ENCODE measurements at regions not wholly inside any gene's neighbourhood (a gene's known extent, or its start where the extent isn't known, plus 50 kb on each side); places are given as distances from the start of the nearest gene placed in this dataset.

DNA sequence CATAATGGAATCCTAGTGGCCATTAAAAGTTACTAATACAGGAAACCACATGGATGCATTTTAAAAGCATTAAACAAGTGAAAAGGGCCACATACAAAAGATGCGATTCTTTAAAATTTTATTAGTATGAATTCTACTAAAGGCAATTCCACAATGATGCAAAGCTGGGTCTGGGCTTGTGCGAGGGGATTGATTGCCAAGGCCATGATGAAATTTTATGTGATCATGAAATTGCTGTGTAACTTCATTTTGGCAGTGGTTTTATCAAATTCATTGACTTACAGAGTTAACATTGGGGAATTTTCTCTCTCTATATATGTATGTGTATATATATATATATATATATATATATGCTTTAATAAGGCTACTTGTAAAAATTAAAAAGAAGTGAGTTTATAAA lies 1142.5 kb upstream of the IGFBP7 start:
- no peak overlapping the region for H3K27ac ChIP-seq (ENCODE audit: low read depth, low read length, poor library complexity, severe bottlenecking)

DNA sequence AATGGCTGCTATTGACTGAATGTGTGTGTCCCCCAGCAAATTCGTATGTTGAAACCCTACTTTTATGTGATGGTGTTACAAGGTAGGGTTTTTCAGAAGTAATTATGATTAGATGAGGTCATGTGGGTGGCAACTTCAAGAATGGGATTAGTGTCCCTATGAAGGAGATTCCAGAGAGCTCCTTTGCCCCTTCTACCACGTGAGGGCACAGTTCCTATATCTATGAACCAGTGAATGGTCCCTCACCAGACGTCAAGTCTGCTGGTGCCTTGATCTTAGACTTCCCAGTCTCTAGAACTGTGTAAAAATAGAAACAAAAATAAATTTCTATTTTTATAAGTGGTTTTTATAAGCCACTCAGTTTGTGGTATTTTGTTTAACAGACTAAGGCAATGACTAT lies 1137.6 kb upstream of the IGFBP7 start:
- Histone ChIP-seq H3K9me2 (ENCODE audit: low read depth, low read length) (no peaks in the 10 kb centered on the region), H3K79me2 (ENCODE audit: insufficient read depth, low read length) (no peaks in the 10 kb centered on the region), H3K27ac (ENCODE audit: low read depth, low read length, poor library complexity, severe bottlenecking) (no peak overlapping the region), H3K9me3 (ENCODE audit: low read length) (no peaks in the 10 kb centered on the region), H2AFZ (ENCODE audit: low read length) (no peak overlapping the region), H3K4me3 (ENCODE audit: low read depth, low read length, poor library complexity, severe bottlenecking) (no peak overlapping the region), H3K4me1 (ENCODE audit: insufficient read depth, low read length, severe bottlenecking) (no peaks in the 10 kb centered on the region), H4K20me1 (ENCODE audit: insufficient read depth, low read length) (no peaks in the 10 kb centered on the region), H3K4me2 (ENCODE audit: low read length) (no peak overlapping the region), H3K27me3 (ENCODE audit: insufficient read depth, low read length) (no peaks in the 10 kb centered on the region), H3F3A (ENCODE audit: insufficient read depth, low read length) (no peaks in the 10 kb centered on the region), H3K9ac (ENCODE audit: low read length) (no peak overlapping the region), H3K36me3 (ENCODE audit: insufficient read depth, low read length) (no peaks in the 10 kb centered on the region)
- TF ChIP-seq, protein P1, sequence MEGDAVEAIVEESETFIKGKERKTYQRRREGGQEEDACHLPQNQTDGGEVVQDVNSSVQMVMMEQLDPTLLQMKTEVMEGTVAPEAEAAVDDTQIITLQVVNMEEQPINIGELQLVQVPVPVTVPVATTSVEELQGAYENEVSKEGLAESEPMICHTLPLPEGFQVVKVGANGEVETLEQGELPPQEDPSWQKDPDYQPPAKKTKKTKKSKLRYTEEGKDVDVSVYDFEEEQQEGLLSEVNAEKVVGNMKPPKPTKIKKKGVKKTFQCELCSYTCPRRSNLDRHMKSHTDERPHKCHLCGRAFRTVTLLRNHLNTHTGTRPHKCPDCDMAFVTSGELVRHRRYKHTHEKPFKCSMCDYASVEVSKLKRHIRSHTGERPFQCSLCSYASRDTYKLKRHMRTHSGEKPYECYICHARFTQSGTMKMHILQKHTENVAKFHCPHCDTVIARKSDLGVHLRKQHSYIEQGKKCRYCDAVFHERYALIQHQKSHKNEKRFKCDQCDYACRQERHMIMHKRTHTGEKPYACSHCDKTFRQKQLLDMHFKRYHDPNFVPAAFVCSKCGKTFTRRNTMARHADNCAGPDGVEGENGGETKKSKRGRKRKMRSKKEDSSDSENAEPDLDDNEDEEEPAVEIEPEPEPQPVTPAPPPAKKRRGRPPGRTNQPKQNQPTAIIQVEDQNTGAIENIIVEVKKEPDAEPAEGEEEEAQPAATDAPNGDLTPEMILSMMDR (IDR thresholded peaks at IDR 0.05; ENCODE audit: low read length): no peak; the same call in 1 of the 2 replicates
- TF ChIP-seq EZH2 (IDR thresholded peaks at IDR 0.05; ENCODE audit: borderline replicate concordance, low read length): no peak

More for the DNA sequence above, 1142.5 kb upstream of the IGFBP7 start:
- no peak overlapping the region for H3K9ac ChIP-seq (ENCODE audit: low read length)
- H3K9me2 ChIP-seq (ENCODE audit: low read depth, low read length): no peaks in the 10 kb centered on the region; the same call in 1 of the 2 replicates
- H2AFZ ChIP-seq (ENCODE audit: low read length): no peak overlapping the region
- TF ChIP-seq, protein P1 (IDR thresholded peaks at IDR 0.05; ENCODE audit: low read length): no peak
- no peak for TF ChIP-seq EZH2 (IDR thresholded peaks at IDR 0.05; ENCODE audit: borderline replicate concordance, low read length)
- H3K4me1 ChIP-seq (ENCODE audit: insufficient read depth, low read length, severe bottlenecking): no peaks in the 10 kb centered on the region
- H4K20me1 ChIP-seq (ENCODE audit: insufficient read depth, low read length): no peaks in the 10 kb centered on the region
- no peaks in the 10 kb centered on the region for H3K36me3 ChIP-seq (ENCODE audit: insufficient read depth, low read length)
- no peaks in the 10 kb centered on the region for H3K27me3 ChIP-seq (ENCODE audit: insufficient read depth, low read length)
- no peaks in the 10 kb centered on the region for H3F3A ChIP-seq (ENCODE audit: insufficient read depth, low read length)
- no peaks in the 10 kb centered on the region for H3K9me3 ChIP-seq (ENCODE audit: low read length)
- no peak overlapping the region for H3K4me2 ChIP-seq (ENCODE audit: low read length)
- no peak overlapping the region for H3K4me3 ChIP-seq (ENCODE audit: low read depth, low read length, poor library complexity, severe bottlenecking)
- no peaks in the 10 kb centered on the region for H3K79me2 ChIP-seq (ENCODE audit: insufficient read depth, low read length)

DNA sequence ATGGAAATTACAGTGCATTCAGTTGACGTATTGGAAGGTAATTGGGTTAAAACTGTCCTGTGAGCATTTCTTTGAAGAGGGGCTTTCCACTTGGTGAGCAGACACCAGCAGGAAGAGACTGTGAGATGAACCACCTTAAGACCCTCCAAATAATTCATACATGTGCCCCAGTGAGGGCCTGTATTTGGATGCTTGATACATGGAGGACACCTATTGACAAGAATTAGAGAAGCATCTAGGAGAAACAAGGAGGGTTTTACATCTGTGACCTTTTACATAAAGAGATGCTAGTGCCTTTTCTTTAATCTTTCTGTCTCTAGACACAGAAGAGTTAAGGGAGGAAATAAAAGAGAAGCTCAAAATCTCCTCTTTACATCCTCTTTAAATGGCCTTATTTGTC lies 1115.3 kb upstream of the IGFBP7 start:
- no peak for TF ChIP-seq EZH2 (IDR thresholded peaks at IDR 0.05; ENCODE audit: borderline replicate concordance, low read length)
- TF ChIP-seq, protein P1 (IDR thresholded peaks at IDR 0.05; ENCODE audit: low read length): no peak
- H3K79me2 ChIP-seq (ENCODE audit: insufficient read depth, low read length): no peaks in the 10 kb centered on the region
- H3K4me3 ChIP-seq (ENCODE audit: low read depth, low read length, poor library complexity, severe bottlenecking): no peak overlapping the region
- H3K9me2 ChIP-seq (ENCODE audit: low read depth, low read length): no peaks in the 10 kb centered on the region
- H3K4me2 ChIP-seq (ENCODE audit: low read length): no peak overlapping the region
- H3K9ac ChIP-seq (ENCODE audit: low read length): no peak overlapping the region
- no peaks in the 10 kb centered on the region for H3K9me3 ChIP-seq (ENCODE audit: low read length)
- H2AFZ ChIP-seq (ENCODE audit: low read length): no peak overlapping the region
- no peaks in the 10 kb centered on the region for H3K36me3 ChIP-seq (ENCODE audit: insufficient read depth, low read length)
- no peaks in the 10 kb centered on the region for H4K20me1 ChIP-seq (ENCODE audit: insufficient read depth, low read length)
- no peaks in the 10 kb centered on the region for H3K27me3 ChIP-seq (ENCODE audit: insufficient read depth, low read length)
- no peak overlapping the region for H3K27ac ChIP-seq (ENCODE audit: low read depth, low read length, poor library complexity, severe bottlenecking)
- H3K4me1 ChIP-seq (ENCODE audit: insufficient read depth, low read length, severe bottlenecking): no peaks in the 10 kb centered on the region
- no peaks in the 10 kb centered on the region for H3F3A ChIP-seq (ENCODE audit: insufficient read depth, low read length)

Measured in OCI-LY1 (cell line).